ENCODE measurements at regions not wholly inside any gene's neighbourhood (a gene's known extent, or its start where the extent isn't known, plus 50 kb on each side); places are given as distances from the start of the nearest gene placed in this dataset.

DNA sequence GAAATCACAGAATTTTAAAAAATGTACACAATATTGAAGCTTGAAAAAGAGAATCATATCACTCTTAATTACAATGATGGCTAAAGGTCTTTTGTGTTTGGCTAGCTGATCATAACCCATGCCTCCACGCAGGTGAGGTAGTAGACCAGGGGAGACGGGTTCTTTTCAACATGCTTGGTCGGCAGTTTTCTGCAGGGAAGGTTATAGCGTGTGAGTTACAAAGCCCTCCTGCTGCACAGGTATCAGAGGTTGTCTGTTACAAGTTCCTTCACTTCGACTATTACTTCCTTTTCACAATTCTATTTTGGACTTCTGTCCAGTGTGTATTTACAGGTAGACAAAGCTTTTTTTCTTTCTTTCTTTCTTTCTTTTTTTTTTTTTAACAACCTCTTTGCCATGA is 127.1 kb upstream of the PRPS1L1 start:
- TF ChIP-seq POLR2A (IDR thresholded peaks at IDR 0.05) = no peak
- no peak for TF ChIP-seq CTCF (IDR thresholded peaks at IDR 0.05)

Measured in right lobe of liver (tissue), 4 donors.